ENCODE measurements at regions not wholly inside any gene's neighbourhood (a gene's known extent, or its start where the extent isn't known, plus 50 kb on each side); places are given as distances from the start of the nearest gene placed in this dataset.

DNA sequence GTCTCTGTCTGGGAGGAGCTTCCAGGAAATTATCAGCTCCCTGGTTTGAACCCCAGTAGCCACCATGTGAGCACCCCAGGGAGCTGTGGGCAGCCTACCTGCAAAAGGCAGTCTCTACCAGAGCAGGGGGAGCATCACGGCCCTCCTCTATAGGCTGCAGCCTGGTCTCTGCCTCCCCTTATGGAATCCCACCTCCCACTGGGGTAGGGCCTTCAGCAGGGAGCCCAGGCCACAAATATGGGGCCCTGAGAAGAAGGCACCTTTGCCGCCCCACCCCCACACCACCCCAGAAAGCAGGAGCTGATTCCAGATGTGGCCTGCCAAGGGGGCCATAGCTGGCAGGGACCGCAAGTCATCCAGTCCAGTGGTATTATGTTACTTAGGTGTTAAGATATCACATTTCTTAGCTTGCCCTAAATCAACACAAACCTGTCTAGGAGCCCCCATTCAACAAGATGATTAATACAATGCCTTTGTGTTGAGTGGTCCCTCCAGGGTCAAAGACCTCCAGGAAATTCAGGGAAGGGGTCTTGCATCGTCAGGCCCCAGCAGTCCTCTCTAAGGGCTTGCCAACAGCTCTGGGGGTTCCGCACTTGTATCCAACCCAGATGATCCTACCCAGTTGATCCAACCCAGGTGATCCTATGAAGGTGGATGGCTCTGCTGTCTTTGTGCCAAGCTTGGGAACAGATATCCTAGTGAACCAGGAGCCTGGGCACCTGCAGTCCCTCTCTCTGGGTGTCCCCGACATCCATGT, 114.9 kb downstream of the OAT start:
- no peak for DNase-seq
- 78 to 91% (median 87%) methylated on average over 6 of the region's 6 CpGs for WGBS, 3 donors
- no peak for FAIRE-seq
- H3K4me1 ChIP-seq (ENCODE audit: control insufficient read depth in 3 of 3, insufficient read depth in 2 of 3, low read depth in 1 of 3, low read length in 2 of 3): no peaks in the 10 kb centered on the region
- H3K27me3 ChIP-seq (ENCODE audit: control insufficient read depth in 3 of 3, insufficient read depth in 3 of 3, low read length in 3 of 3): no peaks in the 10 kb centered on the region
- H3K27ac ChIP-seq (ENCODE audit: low read depth in 1 of 3, low read length in 2 of 3): no peak overlapping the region
- H3K36me3 ChIP-seq (ENCODE audit: control insufficient read depth in 3 of 3, insufficient read depth in 2 of 3, low read depth in 1 of 3, low read length in 3 of 3): no peaks in the 10 kb centered on the region
- no peak overlapping the region for H3K4me3 ChIP-seq (ENCODE audit: low read depth in 1 of 3, low read length in 3 of 3)
- peaks cover 0 to 22% of the 10 kb centered on the region in 2 donors for H3K9me3 ChIP-seq (ENCODE audit: control insufficient read depth in 2 of 2, insufficient read depth in 1 of 2, low read depth in 1 of 2, low read length in 1 of 2)

DNA sequence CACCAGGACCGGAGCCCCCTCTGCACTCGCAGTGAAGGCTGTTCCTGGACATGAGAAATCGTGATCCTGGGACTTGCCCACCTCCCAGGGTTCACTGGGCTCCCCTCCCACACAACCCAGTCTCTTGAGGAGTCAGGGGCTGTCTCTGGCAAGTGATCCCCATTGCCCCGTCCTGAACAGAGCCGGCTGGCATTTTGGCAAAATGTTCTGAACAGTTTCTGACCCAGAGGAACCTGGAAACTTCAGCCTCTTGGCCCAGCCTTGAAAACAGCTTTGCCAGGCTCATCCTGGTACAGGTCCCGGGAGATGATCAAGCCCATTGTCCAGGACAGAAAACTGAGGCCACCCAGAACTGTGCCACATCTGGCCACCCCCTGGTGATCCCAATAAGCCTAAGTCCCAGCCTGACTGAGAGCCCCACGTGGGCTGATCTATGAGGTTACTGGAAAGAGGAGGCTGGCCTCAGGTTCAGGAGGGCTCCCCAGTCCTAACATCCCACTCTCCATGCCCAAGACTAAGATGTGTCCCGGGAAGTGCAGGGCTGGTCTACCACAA, 115.7 kb downstream of the OAT start:
- 60 to 81% (median 63%) methylated on average over 8 of the region's 8 CpGs for whole genome bisulfite sequencing, 3 donors
- FAIRE-seq (no peak), DNase-seq (no peak)

DNA sequence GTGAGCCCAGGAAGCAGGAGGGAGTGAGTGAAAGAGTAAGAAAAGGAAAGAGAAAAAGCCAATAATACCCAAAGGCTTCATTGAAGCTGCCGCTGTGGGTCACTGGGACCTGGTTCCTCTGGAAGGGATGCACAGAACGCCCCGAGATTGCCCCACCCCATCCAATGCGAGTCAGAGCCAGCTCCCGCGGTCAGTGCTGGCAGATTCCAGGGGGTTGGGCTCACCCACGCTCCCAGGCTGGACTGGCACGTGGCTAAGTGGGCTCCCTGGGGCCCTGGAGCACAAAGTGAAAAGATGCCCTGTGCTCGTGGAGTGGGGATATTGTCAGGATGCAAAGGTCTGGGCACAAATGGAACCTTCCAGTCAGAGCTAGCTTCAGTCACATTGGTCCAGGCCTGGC, 117.0 kb downstream of the OAT start:
- DNase-seq (no peak), FAIRE-seq (no peak)
- Histone ChIP-seq H3K4me3 (ENCODE audit: low read depth in 1 of 3, low read length in 3 of 3) (no peak overlapping the region), H3K9me3 (ENCODE audit: control insufficient read depth in 2 of 2, insufficient read depth in 1 of 2, low read depth in 1 of 2, low read length in 1 of 2) (peaks cover 0 to 22% of the 10 kb centered on the region in 2 donors), H3K27ac (ENCODE audit: low read depth in 1 of 3, low read length in 2 of 3) (no peak overlapping the region), H3K36me3 (ENCODE audit: control insufficient read depth in 3 of 3, insufficient read depth in 2 of 3, low read depth in 1 of 3, low read length in 3 of 3) (no peaks in the 10 kb centered on the region), H3K27me3 (ENCODE audit: control insufficient read depth in 3 of 3, insufficient read depth in 3 of 3, low read length in 3 of 3) (no peaks in the 10 kb centered on the region), H3K4me1 (ENCODE audit: control insufficient read depth in 3 of 3, insufficient read depth in 2 of 3, low read depth in 1 of 3, low read length in 2 of 3) (no peaks in the 10 kb centered on the region)
- WGBS, 3 donors: 77 to 83% (median 78%) methylated on average over 9 of the region's 9 CpGs

More for the DNA sequence above, 115.7 kb downstream of the OAT start:
- no peaks in the 10 kb centered on the region for H3K27me3 ChIP-seq (ENCODE audit: control insufficient read depth in 3 of 3, insufficient read depth in 3 of 3, low read length in 3 of 3)
- no peaks in the 10 kb centered on the region for H3K4me1 ChIP-seq (ENCODE audit: control insufficient read depth in 3 of 3, insufficient read depth in 2 of 3, low read depth in 1 of 3, low read length in 2 of 3)
- H3K4me3 ChIP-seq (ENCODE audit: low read depth in 1 of 3, low read length in 3 of 3): no peak overlapping the region
- H3K27ac ChIP-seq (ENCODE audit: low read depth in 1 of 3, low read length in 2 of 3): no peak overlapping the region
- no peaks in the 10 kb centered on the region for H3K36me3 ChIP-seq (ENCODE audit: control insufficient read depth in 3 of 3, insufficient read depth in 2 of 3, low read depth in 1 of 3, low read length in 3 of 3)
- H3K9me3 ChIP-seq (ENCODE audit: control insufficient read depth in 2 of 2, insufficient read depth in 1 of 2, low read depth in 1 of 2, low read length in 1 of 2): peaks cover 0 to 22% of the 10 kb centered on the region in 2 donors

DNA sequence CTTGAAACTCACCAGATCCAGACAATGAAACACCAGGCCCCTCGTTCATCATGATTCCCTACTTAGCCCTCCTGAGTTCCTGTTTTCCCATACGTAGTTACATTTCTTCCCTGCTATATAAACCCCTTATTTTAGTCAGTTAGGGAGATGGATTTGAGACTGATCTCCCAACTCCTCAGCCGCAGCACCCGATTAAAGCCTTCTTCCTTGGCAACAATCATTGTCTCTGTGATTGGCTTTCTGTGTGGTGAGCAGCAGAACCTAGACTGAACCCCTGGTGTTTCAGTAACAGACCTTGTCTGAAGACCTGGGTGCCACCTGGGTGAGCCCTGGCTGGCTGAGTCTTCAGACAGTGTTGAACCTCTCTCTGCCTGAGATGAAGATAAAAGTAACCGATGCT, 118.0 kb downstream of the OAT start:
- FAIRE-seq (no peak), DNase-seq (no peak)
- H3K36me3 ChIP-seq (ENCODE audit: control insufficient read depth in 3 of 3, insufficient read depth in 2 of 3, low read depth in 1 of 3, low read length in 3 of 3): no peaks in the 10 kb centered on the region
- peaks cover 0 to 22% of the 10 kb centered on the region in 2 donors for H3K9me3 ChIP-seq (ENCODE audit: control insufficient read depth in 2 of 2, insufficient read depth in 1 of 2, low read depth in 1 of 2, low read length in 1 of 2)
- H3K27me3 ChIP-seq (ENCODE audit: control insufficient read depth in 3 of 3, insufficient read depth in 3 of 3, low read length in 3 of 3): no peaks in the 10 kb centered on the region
- no peak overlapping the region for H3K4me3 ChIP-seq (ENCODE audit: low read depth in 1 of 3, low read length in 3 of 3)
- 90 to 95% (median 94%) methylated on average over 5 of the region's 5 CpGs for WGBS, 3 donors
- H3K27ac ChIP-seq (ENCODE audit: low read depth in 1 of 3, low read length in 2 of 3): no peak overlapping the region
- no peaks in the 10 kb centered on the region for H3K4me1 ChIP-seq (ENCODE audit: control insufficient read depth in 3 of 3, insufficient read depth in 2 of 3, low read depth in 1 of 3, low read length in 2 of 3)

DNA sequence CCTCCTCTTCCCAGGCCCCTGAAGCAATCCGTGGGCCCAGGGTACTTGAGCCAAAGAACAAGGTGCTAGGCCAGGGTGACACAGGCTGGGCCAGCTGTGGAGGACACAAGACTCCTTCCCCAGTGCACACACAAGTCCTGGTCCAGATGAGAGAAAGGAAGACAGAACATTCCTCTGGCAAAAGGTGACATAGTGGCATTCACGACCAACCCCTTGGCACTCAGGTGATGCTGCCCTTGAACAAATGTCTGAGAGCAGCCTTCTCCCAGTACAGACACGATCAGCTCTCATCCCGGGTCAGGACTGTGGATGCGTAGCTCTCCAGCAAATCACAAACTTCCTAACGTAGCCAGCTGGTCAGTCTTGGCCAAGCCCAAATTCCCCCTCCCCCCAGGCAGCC, 118.5 kb downstream of the OAT start:
- Histone ChIP-seq H3K27ac (ENCODE audit: low read depth in 1 of 3, low read length in 2 of 3) (no peak overlapping the region), H3K4me1 (ENCODE audit: control insufficient read depth in 3 of 3, insufficient read depth in 2 of 3, low read depth in 1 of 3, low read length in 2 of 3) (no peaks in the 10 kb centered on the region), H3K36me3 (ENCODE audit: control insufficient read depth in 3 of 3, insufficient read depth in 2 of 3, low read depth in 1 of 3, low read length in 3 of 3) (no peaks in the 10 kb centered on the region), H3K27me3 (ENCODE audit: control insufficient read depth in 3 of 3, insufficient read depth in 3 of 3, low read length in 3 of 3) (no peaks in the 10 kb centered on the region), H3K9me3 (ENCODE audit: control insufficient read depth in 2 of 2, insufficient read depth in 1 of 2, low read depth in 1 of 2, low read length in 1 of 2) (peaks cover 0 to 22% of the 10 kb centered on the region in 2 donors), H3K4me3 (ENCODE audit: low read depth in 1 of 3, low read length in 3 of 3) (no peak overlapping the region)
- 80 to 87% (median 84%) methylated on average over 6 of the region's 6 CpGs for WGBS, 3 donors
- DNase-seq (no peak), FAIRE-seq (no peak)

DNA sequence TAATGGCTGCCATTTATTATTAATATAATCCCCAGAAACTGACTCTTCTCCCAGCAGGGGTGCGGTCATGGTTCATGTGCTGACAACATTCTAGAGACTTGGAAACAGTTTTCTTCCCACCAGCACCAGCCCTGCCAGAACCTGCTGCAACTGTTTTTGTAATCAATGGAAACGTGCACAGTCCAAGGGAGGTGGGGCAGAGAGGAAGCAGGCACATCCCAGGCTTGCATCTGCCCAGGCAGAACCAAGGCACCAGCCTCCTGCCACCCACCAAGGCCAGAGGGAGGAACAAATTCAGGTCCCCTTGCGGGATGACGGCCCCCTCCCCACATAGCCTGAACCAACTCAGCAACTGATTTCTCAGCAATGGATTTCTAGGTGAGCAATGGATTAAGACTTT, 119.0 kb downstream of the OAT start:
- no peak for DNase-seq
- H3K4me1 ChIP-seq (ENCODE audit: control insufficient read depth in 3 of 3, insufficient read depth in 2 of 3, low read depth in 1 of 3, low read length in 2 of 3): no peaks in the 10 kb centered on the region
- H3K9me3 ChIP-seq (ENCODE audit: control insufficient read depth in 2 of 2, insufficient read depth in 1 of 2, low read depth in 1 of 2, low read length in 1 of 2): peaks cover 0 to 22% of the 10 kb centered on the region in 2 donors
- no peak overlapping the region for H3K4me3 ChIP-seq (ENCODE audit: low read depth in 1 of 3, low read length in 3 of 3)
- H3K36me3 ChIP-seq (ENCODE audit: control insufficient read depth in 3 of 3, insufficient read depth in 2 of 3, low read depth in 1 of 3, low read length in 3 of 3): no peaks in the 10 kb centered on the region
- WGBS, 3 donors: 72 to 78% (median 75%) methylated on average over 4 of the region's 4 CpGs
- H3K27ac ChIP-seq (ENCODE audit: low read depth in 1 of 3, low read length in 2 of 3): no peak overlapping the region
- no peaks in the 10 kb centered on the region for H3K27me3 ChIP-seq (ENCODE audit: control insufficient read depth in 3 of 3, insufficient read depth in 3 of 3, low read length in 3 of 3)
- FAIRE-seq: no peak

DNA sequence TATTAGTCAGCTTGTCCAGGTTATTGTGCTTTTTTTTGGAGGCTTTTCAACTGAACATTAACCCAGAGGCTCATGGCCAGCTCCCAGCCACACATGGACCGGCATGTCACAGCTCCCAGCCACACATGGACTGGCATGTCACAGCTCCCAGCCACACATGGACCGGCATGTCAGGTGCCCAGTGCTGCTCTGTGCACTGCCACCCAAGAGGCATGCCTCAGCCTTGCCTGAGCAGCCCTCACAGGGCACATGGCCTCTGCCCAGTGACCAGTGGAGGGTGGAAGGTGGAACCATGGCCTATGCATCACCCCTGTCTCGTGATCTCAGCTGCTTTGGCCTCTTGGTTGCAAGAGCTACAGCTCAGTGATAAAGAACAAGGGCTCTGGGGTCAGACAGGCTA, 119.8 kb downstream of the OAT start:
- no peak for DNase-seq
- Histone ChIP-seq H3K27me3 (ENCODE audit: control insufficient read depth in 3 of 3, insufficient read depth in 3 of 3, low read length in 3 of 3) (no peaks in the 10 kb centered on the region), H3K4me1 (ENCODE audit: control insufficient read depth in 3 of 3, insufficient read depth in 2 of 3, low read depth in 1 of 3, low read length in 2 of 3) (no peaks in the 10 kb centered on the region), H3K27ac (ENCODE audit: low read depth in 1 of 3, low read length in 2 of 3) (no peak overlapping the region), H3K36me3 (ENCODE audit: control insufficient read depth in 3 of 3, insufficient read depth in 2 of 3, low read depth in 1 of 3, low read length in 3 of 3) (no peaks in the 10 kb centered on the region), H3K4me3 (ENCODE audit: low read depth in 1 of 3, low read length in 3 of 3) (no peak overlapping the region), H3K9me3 (ENCODE audit: control insufficient read depth in 2 of 2, insufficient read depth in 1 of 2, low read depth in 1 of 2, low read length in 1 of 2) (peaks cover 0 to 22% of the 10 kb centered on the region in 2 donors)
- WGBS, 3 donors: 66 to 86% (median 82%) methylated on average over 3 of the region's 3 CpGs
- FAIRE-seq: no peak

DNA sequence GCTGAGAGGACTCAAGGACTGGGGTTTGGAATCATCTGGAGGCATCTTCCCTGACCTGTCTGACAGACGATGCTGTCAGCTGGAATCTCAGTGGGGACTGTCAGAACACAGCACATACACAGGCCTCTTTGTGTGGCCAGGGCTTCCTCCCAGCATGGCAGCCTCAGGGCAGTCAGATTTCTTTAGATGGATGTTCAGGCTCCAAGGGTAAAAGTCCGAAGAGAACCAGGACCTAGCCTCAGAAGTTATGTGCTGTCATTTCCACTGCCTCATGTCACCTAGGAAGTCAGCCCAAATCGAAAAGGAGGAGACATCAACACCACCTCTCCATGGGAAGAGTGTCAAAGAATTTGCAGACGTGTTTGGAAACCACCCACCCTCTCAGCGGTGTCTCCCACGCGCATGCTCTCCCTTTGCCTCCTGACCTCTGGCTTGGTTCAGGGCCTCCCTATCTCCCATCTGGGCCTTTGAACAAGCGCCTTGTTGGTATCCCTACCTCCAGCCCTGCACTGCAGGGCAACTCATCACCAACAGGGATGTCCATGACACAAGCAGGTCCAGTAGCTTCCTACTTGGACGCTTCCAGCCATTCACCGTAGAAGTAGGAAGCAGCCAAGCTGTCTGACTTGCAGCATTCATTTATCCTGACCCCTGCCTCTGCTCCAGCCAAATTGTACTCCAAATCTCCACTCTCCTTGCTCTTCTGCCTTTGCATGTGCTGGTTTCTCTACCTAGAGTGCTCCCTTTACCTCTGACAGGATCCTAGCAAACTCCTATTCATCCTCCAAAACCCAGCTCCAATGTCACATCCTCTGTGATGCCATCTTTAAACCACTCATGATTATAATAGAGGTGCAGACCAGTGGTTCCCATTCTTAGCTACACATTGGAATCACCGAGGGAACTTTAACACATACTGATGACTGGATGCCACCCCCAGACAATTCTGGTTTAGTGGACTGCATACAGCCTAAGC, 121.6 kb downstream of the OAT start:
- Histone ChIP-seq H3K27ac (ENCODE audit: low read depth in 1 of 3, low read length in 2 of 3) (no peak overlapping the region), H3K36me3 (ENCODE audit: control insufficient read depth in 3 of 3, insufficient read depth in 2 of 3, low read depth in 1 of 3, low read length in 3 of 3) (no peaks in the 10 kb centered on the region), H3K4me3 (ENCODE audit: low read depth in 1 of 3, low read length in 3 of 3) (no peak overlapping the region), H3K4me1 (ENCODE audit: control insufficient read depth in 3 of 3, insufficient read depth in 2 of 3, low read depth in 1 of 3, low read length in 2 of 3) (no peaks in the 10 kb centered on the region), H3K9me3 (ENCODE audit: control insufficient read depth in 2 of 2, insufficient read depth in 1 of 2, low read depth in 1 of 2, low read length in 1 of 2) (peaks cover 0 to 21% of the 10 kb centered on the region in 2 donors), H3K27me3 (ENCODE audit: control insufficient read depth in 3 of 3, insufficient read depth in 3 of 3, low read length in 3 of 3) (no peaks in the 10 kb centered on the region)
- FAIRE-seq: no peak
- no peak for DNase-seq
- WGBS, 3 donors: 83 to 86% (median 86%) methylated on average over 11 of the region's 11 CpGs

Measured in small intestine (tissue), 7 donors.